OCI-LY1 (cell line): ENCODE measurements at regions not wholly inside any gene's neighbourhood (a gene's known extent, or its start where the extent isn't known, plus 50 kb on each side); places are given as distances from the start of the nearest gene placed in this dataset.

Experiments
- H2AFZ ChIP-seq: fragments of 200-600 bp; sonication (generic), shearing (Covaris generic); 2 replicates; pipeline ENCODE4 v1.6.0; 2014; ENCODE audit warnings: antibody characterized with exemption, mild to moderate bottlenecking, low read length
- H3F3A ChIP-seq: fragments of 200-600 bp; sonication (generic), shearing (Covaris generic); 2 replicates; pipeline ENCODE4 v1.6.0; 2014; ENCODE audit warnings: mild to moderate bottlenecking, antibody characterized with exemption, low read length, moderate library complexity; ENCODE audit not compliant: insufficient read depth
- H3K27ac ChIP-seq: fragments of 200-600 bp; sonication (generic); 2 replicates; pipeline ENCODE4 v1.5.1; 2014; ENCODE audit warnings: low read length, mixed run types, mild to moderate bottlenecking, low read depth; ENCODE audit not compliant: poor library complexity, severe bottlenecking
- H3K27me3 ChIP-seq: fragments of 200-600 bp; sonication (generic); 2 replicates; pipeline ENCODE4 v1.6.0; 2014; ENCODE audit warnings: antibody characterized with exemption, mild to moderate bottlenecking, low read length, moderate library complexity; ENCODE audit not compliant: insufficient read depth
- H3K36me3 ChIP-seq: fragments of 200-600 bp; sonication (generic); 2 replicates; pipeline ENCODE4 v1.6.1; 2014; ENCODE audit warnings: mild to moderate bottlenecking, antibody characterized with exemption, low read length, moderate library complexity, mixed read lengths; ENCODE audit not compliant: insufficient read depth
- H3K4me1 ChIP-seq: fragments of 200-600 bp; sonication (generic); 2 replicates; pipeline ENCODE4 v1.5.1; 2014; ENCODE audit warnings: mild to moderate bottlenecking, low read length, moderate library complexity; ENCODE audit not compliant: insufficient read depth, severe bottlenecking
- H3K4me2 ChIP-seq: fragments of 200-600 bp; sonication (generic), shearing (Covaris generic); 2 replicates; pipeline ENCODE4 v1.6.1; 2014; ENCODE audit warnings: low read length
- H3K4me3 ChIP-seq: fragments of 200-600 bp; sonication (generic); 2 replicates; pipeline ENCODE4 v1.5.1; 2014; ENCODE audit warnings: low read length, low read depth, mild to moderate bottlenecking, mixed read lengths; ENCODE audit not compliant: poor library complexity, severe bottlenecking
- H3K79me2 ChIP-seq: fragments of 200-600 bp; shearing (Covaris generic); 2 replicates; pipeline ENCODE4 v1.6.1; 2016; ENCODE audit warnings: mixed run types, low read length, mixed read lengths; ENCODE audit not compliant: insufficient read depth
- H3K9ac ChIP-seq: fragments of 200-600 bp; sonication (generic), shearing (Covaris generic); 2 replicates; pipeline ENCODE4 v1.6.1; 2014; ENCODE audit warnings: mild to moderate bottlenecking, low read length, mixed read lengths
- H3K9me2 ChIP-seq: fragments of 200-600 bp; sonication (generic), shearing (Covaris generic); 2 replicates; pipeline ENCODE4 v1.6.1; 2014; ENCODE audit warnings: low read depth, mild to moderate bottlenecking, low read length, mixed read lengths
- H3K9me3 ChIP-seq: fragments of 200-600 bp; shearing (Covaris generic); 2 replicates; pipeline ENCODE4 v1.6.1; 2014; ENCODE audit warnings: low read length, mixed read lengths
- H4K20me1 ChIP-seq: fragments of 200-600 bp; sonication (generic), shearing (Covaris generic); 2 replicates; pipeline ENCODE4 v1.6.0; 2016; ENCODE audit warnings: mild to moderate bottlenecking, low read length; ENCODE audit not compliant: insufficient read depth
- EZH2 ChIP-seq: fragments of 200-600 bp; sonication (generic), shearing (Covaris generic); IDR thresholded peaks from 2 replicates; pipeline ENCODE4 v1.8.0; 2017; ENCODE audit warnings: borderline replicate concordance, mixed run types, mild to moderate bottlenecking, antibody characterized with exemption, low read length, moderate library complexity, mixed read lengths
- TF ChIP-seq, protein P1 (sequence below): fragments of 200-600 bp; sonication (generic), shearing (Covaris generic); IDR thresholded peaks from 2 replicates; pipeline ENCODE4 v1.5.1; 2017; ENCODE audit warnings: mild to moderate bottlenecking, antibody characterized with exemption, low read length, moderate library complexity, mixed read lengths

DNA sequence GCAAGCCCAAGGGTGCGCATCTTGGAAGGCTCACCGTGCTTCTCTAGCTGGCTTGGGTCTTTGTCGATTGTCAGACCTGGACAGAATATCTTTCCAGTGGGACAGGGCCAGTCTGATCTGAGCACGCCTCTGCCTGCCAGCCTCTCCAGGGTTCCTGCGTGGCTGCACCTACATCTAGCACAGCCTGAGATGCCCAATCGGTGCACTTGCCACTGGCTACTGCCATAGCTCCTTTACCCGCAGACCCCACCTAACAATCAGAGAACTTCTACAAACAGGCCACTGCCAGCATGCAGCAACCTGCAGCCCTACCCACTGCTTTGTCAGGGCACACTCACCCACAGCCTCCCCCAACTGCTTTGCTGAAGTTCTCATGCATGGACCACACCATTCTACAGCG, 56.7 kb upstream of the PHACTR3 start:
- no peaks in the 10 kb centered on the region for H3K36me3 ChIP-seq
- H4K20me1 ChIP-seq, result no peaks in the 10 kb centered on the region
- no peak overlapping the region for H3K27ac ChIP-seq
- H3F3A ChIP-seq, result no peaks in the 10 kb centered on the region
- H3K4me2 ChIP-seq, result no peak overlapping the region
- H3K9me2 ChIP-seq, result no peaks in the 10 kb centered on the region
- H3K9me3 ChIP-seq, result no peaks in the 10 kb centered on the region
- H3K9ac ChIP-seq, result no peak overlapping the region
- H3K4me1 ChIP-seq, result no peaks in the 10 kb centered on the region
- H2AFZ ChIP-seq, result no peak overlapping the region
- H3K4me3 ChIP-seq, result no peak overlapping the region
- no peak for TF ChIP-seq EZH2
- TF ChIP-seq, protein P1, sequence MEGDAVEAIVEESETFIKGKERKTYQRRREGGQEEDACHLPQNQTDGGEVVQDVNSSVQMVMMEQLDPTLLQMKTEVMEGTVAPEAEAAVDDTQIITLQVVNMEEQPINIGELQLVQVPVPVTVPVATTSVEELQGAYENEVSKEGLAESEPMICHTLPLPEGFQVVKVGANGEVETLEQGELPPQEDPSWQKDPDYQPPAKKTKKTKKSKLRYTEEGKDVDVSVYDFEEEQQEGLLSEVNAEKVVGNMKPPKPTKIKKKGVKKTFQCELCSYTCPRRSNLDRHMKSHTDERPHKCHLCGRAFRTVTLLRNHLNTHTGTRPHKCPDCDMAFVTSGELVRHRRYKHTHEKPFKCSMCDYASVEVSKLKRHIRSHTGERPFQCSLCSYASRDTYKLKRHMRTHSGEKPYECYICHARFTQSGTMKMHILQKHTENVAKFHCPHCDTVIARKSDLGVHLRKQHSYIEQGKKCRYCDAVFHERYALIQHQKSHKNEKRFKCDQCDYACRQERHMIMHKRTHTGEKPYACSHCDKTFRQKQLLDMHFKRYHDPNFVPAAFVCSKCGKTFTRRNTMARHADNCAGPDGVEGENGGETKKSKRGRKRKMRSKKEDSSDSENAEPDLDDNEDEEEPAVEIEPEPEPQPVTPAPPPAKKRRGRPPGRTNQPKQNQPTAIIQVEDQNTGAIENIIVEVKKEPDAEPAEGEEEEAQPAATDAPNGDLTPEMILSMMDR, result no peak
- H3K27me3 ChIP-seq, result no peaks in the 10 kb centered on the region
- no peaks in the 10 kb centered on the region for H3K79me2 ChIP-seq
